LoVo (cell line): ENCODE measurements at regions not wholly inside any gene's neighbourhood (a gene's known extent, or its start where the extent isn't known, plus 50 kb on each side); places are given as distances from the start of the nearest gene placed in this dataset.
A peak's percentile ranks its signal among the peaks of the same experiment; 100 is the strongest.
"Not testable (repeated sequence)": the region's sequence is repeated elsewhere in the genome, so short reads cannot be mapped to it uniquely, and the experiment has no call there.

Experiments used
- DNase-seq: peaks from one replicate; pipeline ENCODE4 v3.0.0-alpha.2; 2016; ENCODE audit warnings: low spot score

- no peak for DNase-seq
Observed at GRCh38 chr10:26621243-26621888, 76.1 kb upstream of the PDSS1 start.

- peak; percentile 38 for DNase-seq
Observed at GRCh38 chr10:26621889-26622711, 75.4 kb upstream of the PDSS1 start.

GRCh38 chr10:26622891-26623290 lies 74.6 kb upstream of the PDSS1 start:
- no peak for DNase-seq

GRCh38 chr10:26624006-26624405 lies 73.5 kb upstream of the PDSS1 start:
- no peak for DNase-seq

GRCh38 chr10:26626066-26626465 lies 71.4 kb upstream of the PDSS1 start:
- DNase-seq = no peak

GRCh38 chr10:26627324-26627723 lies 70.2 kb upstream of the PDSS1 start:
- no peak for DNase-seq

- DNase-seq = no peak
Observed at GRCh38 chr10:26628395-26628794, 69.1 kb upstream of the PDSS1 start.

GRCh38 chr10:26632171-26632570 lies 65.3 kb upstream of the PDSS1 start:
- DNase-seq = not testable (repeated sequence)

- DNase-seq = not testable (repeated sequence)
Observed at GRCh38 chr10:26634111-26634510, 63.4 kb upstream of the PDSS1 start.

- no peak for DNase-seq
Observed at GRCh38 chr10:26637521-26638275, 59.8 kb upstream of the PDSS1 start.

- no peak for DNase-seq
Observed at GRCh38 chr10:26640391-26640790, 57.1 kb upstream of the PDSS1 start.

GRCh38 chr10:26642896-26643653 lies 54.4 kb upstream of the PDSS1 start:
- DNase-seq = no peak

- no peak for DNase-seq
Observed at GRCh38 chr10:26647602-26648244, 49.8 kb upstream of the PDSS1 start.
